Renal cortical epithelial cell (primary cell): ENCODE measurements at regions not wholly inside any gene's neighbourhood (a gene's known extent, or its start where the extent isn't known, plus 50 kb on each side); places are given as distances from the start of the nearest gene placed in this dataset.

Experiments
- DNase-seq: peaks from one replicate; pipeline ENCODE4 v3.0.0-alpha.2; 2011; ENCODE audit warnings: low read depth

DNA sequence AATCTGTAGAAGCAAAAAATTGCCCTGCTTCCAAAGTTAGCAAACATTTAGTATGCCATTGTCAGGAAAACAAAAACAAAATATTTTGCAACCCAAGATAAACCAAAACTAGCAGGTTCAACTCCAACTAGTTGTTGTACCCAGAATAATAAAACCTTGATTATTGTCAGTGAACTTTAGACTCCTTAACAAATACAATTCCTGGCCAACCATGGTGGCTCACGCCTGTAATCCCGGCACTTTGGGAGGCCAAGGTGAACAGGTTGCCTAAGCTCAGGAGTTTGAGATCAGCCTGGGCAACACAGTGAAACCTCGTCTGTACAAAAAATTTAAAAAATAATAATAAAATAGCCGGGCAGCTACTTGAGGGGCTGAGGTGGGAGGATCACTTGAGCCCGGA lies 53.6 kb upstream of the EPCAM start:
- no peak for DNase-seq

DNA sequence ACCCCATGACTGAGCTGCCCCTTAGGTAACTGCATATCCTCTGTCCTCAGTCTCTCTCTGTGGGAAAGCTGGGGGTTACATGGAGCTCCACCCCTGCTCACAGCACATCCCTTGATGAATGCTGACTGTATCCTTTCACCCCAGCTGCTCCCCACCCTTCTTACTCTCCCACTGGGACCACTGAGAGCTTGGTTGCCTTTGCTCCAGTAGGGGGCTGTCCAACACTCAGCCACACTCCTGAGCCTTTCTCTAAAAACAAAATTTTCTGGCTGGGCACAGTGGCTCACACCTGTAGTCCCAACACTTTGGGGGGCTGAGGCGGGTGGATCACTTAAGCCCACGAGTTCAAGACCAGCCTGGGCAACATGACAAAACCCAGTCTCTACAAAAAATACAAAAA lies 55.4 kb upstream of the EPCAM start:
- DNase-seq = no peak

DNA sequence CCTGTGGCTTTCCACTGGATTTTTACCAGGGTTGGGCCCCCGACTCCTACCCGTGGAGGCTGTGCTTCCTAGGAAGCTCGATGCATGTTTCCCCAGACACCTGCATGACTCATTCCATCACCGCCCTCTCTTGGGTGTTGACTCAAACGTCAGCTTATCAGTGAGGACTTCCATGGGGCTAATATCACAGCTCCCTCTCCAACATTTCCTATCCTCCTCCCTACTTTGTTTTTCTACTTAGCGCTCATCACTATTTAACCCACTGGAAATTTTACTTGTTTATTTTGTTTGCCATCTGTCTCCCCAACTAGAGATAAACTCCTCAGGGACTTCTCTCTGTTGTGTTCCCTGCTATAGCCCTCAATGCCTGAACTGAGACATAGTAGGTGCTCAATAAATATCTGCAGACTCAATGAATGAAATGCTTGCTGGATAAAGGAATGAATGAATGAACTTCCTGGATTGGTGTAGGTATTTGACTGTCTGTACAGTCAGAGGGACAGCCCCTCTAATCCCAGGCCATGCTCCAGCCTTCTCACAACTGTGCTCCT lies 55.9 kb upstream of the EPCAM start:
- DNase-seq = peak; percentile 54

DNA sequence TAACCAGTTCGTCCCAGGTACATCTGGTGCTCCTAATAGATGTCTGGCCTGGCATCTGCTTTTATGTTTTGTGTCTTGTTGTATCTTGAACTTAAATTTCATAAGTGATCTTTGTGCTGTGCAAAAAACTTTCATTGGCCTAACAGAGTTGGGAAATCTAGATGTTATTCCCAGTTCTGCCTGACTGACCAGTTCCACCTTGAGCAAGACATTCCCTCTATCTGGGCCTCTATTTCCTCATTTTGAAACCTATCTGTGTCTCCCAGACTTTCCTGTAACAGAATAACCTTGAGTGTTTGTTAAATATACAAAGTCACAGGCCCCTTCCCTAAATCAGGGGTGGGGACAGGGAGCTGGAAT lies 56.6 kb upstream of the EPCAM start:
- peak; percentile 62 for DNase-seq

DNA sequence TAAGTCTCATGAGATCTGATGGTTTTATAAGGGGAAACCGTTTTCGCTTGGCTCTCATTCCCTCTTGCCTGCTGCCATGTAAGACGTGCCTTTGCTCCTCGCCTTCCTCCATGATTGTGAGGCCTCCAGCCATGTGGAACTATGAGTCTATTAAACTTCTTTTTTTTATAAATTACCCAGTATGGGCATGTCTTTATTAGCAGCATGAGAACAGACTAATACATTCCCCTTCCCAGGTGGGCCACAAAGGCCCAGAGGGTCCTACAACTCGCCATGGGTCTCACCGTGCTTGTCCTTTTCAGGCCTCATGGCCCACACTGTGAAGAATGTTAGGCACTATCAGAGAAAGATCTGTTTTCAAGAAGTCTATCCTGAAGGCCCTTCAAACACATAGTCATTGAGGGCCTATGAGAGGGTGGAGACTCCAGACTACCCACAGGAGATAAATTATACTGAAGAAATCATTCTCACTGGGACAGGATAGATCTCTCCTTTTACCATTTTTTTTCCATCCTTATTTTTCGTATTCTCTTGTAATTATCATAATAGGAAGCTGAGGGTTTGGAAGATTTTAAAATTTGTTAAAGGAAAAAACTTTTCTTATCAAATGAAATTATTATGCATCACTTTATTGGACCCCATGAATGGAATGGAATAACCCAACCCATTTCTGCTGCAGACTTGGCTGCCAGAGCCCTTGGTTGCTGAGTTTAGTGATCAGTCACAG lies 57.2 kb upstream of the EPCAM start:
- DNase-seq = no peak

DNA sequence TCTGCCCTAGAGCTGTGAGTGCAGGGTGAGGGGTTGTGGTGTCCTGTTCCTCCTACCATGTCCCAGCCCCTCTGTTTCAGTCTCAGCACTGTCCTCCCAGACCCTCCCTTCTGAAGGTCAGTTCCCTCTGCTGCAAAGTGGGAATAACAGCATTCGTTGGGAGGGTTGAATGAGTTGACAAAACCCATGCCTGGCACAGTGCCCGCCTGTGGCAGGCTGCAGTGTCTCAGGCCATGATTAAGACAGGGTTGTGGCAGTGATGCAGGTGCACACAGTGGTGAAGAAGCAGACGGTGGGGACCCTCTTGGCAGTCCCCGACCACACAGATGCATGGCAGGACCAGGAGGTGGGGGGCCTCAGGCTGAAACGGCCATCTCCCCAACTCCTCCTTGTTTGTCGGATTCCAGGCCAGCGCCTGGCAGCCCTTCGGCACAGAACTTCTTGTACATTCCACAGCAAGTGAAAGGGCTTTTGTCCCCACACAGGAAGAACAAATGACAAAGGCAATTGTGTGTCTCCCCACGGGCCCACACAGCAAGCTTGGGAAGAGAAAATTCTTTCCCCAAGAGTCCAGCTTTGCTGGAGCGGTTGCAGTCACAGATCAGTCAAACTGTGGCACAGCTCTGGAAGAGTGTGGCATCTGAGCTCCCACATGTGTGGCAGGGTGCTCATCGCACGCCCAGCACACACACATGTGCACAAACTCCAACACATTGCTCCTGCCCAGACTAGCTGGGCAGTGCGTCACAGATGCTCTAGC lies 58.1 kb upstream of the EPCAM start:
- peak; percentile 49 for DNase-seq

DNA sequence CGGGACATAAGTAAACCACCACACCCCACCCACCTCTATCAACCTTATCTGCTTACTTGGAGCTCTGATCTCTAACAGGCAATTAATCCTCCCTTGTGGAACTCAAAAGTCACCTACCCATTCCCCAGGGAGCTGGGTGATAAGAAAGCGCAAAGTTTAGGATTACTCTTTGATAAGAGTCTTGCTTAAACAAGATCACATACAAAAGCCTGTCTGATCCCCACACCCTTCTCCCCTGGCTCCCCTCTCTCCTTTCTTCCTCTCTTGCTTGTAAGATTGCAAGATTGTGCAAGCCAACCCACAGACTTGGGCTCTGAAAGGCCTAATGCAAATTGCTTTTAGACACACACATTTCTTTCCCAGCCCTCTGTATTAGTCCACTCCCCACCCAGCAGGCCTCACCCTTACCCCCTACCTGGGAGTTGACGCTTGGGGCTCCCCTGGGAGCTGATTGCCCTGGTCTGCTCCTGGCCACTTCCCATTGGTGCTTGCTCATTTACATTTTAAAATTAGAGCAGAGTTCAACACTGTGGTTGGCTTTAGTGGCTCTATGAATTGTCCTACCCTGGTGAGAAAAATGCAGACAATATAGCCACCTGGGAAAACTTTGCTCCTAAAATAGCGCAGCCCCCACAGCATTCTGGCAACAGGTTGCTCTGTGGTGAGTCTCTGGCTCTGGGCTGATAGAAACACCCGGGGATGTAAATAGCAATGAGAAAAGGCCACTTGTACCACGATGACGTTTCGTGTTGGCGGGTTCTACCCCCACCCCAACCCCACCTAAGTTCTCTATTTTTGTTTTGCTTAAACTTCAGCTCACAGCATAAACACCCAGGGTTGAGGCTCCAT lies 58.9 kb upstream of the EPCAM start:
- peak; percentile 89 for DNase-seq

DNA sequence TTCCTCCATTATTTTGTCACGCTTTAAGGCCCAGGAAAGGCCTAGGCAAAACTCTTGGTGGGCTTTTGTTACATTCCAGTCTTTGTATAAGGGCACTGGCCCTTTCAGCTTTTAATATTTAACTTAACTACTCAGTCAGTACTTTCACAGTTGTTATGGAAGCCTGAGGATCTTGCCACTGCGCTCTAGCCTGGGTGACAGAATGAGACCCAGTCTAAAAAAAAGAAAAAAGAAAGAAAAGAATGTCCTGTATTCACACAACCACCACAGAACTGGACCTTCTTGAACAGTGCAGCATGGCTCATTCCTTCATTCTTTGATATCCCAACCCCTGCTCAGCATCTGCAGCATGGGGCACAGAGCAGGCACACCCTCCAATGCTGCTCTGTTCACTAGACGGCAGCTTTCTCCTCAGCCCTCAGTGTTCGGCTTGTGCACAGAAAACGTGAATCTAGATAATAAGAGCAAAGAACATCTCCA lies 59.6 kb upstream of the EPCAM start:
- peak; percentile 81 for DNase-seq

DNA sequence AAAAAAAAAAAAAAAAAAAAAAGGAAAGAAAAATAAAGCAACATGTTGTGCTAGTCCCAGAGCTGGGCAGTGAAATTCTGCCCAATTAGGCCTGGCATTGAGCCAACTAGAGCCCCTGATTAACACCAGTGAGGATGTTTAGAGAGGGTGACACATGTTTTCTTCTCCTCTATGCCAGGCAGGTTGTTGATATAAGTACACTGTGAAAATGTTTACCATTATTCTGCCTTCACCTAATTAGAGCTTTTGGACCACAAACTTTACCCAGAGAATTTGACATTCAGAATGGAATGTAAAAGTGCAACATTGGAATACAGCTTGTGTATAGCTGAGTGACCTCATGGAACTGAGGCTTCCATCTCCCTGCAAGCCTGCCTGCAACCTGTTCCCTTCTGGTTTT lies 62.0 kb upstream of the EPCAM start:
- peak; percentile 59 for DNase-seq

DNA sequence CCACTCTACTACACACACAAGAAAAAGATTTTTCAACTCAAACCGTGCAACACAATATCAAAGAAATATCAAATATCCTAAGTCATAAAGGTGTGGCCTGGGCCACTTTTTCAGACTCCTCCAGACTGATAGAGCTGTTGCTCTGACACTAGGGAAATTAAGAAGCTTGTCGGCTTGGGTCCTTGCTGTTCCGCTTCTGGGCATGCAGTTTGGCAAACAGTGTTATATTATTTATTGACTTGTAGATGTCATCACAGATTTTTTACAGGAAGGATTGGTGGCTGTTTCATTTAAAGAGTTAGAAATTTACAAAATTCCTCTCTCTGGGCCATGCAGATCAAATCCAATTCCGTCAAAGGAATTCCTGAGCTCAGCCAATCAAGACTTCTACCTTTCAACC lies 64.5 kb upstream of the EPCAM start:
- DNase-seq = no peak

DNA sequence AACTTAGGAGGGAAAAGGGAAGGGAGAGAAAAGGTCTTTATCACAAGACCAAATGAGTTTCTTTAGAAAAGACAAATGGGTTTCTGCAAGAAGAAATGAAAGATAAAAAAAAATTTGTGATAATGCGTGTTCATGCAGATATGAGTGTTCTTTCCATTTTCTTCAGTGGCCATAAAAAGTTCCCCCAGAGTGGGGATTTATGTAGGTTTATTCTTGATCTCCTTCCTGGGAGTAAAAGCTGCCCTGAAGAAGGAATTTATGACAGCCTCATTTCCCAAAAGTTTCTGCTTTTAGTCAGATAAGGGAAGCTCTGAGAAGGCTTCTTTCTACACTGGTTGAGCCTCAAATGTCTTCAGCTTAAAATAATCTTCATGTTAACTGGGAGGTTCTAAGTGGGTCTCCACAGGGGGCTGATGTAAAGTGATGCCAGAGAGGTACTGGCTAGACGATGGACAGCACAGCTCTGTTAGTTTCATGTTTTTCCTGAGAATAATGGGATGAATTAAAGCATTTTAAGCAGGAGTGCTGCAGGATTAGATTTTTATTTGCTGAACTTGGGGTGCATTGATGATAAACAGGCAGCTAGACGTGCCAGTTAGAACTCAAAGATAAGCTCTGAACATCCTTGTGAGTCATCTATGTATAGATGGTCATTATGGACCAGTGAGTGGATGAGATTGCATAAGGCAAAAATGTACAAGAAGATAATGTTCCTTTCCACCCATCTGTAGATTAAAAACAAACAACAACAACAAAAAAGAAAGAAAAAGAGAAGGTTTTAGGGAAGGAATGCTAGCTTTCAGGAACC lies 65.6 kb upstream of the EPCAM start:
- DNase-seq = no peak

DNA sequence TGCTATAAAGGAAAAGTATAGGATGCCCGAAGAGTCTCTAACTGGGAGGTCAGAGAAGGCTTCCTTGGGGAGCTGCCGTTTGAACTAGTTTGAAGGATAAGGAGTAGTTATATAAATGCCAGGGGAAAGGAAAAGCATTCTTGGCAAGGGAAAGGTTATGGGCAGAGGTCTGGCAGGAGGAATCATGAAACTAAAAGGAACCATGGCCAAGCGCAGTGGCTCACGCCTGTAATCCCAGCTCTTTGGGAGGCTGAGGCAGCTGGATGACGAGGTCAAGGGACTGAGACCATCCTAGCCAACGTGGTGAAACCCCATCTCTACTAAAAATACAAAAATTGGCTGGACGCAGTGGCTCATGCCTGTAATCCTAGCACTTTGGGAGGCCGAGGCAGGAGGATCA lies 66.8 kb upstream of the EPCAM start:
- no peak for DNase-seq

DNA sequence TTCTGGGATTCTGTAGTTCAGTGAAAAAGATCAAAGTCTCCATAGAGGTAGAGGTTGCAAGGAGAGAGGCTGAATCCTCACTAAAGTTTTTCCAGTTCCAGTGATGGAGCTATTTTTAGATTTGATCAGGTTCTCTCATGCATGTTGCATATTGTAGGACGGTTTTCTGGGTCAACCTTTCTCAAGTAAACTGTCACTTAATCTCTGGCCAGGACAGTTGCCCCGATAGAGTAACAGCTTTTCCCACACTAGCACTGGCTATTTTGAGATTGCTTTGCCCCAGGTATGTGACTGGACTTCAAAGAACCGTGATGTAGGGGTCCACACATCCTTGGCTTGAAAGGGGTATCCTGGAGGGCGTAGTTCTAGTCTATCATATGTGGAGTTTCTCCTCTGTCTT lies 67.4 kb upstream of the EPCAM start:
- no peak for DNase-seq

DNA sequence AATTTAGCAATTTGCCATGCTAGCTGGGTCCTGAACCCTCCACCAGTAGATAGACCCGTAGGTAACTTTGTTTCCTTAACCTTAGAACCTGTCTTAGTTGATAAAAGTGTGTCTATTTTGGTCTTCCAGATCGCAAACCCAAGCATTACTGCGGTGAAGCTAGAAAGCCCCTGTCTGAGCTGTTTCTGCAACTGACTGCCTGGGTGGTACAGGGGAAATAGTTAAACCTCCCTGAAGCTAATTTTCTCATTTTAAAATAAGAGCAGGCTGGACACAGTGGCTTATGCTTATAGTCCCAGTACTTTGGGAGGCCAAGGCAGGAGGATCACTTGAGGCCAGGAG lies 67.9 kb upstream of the EPCAM start:
- DNase-seq = no peak

DNA sequence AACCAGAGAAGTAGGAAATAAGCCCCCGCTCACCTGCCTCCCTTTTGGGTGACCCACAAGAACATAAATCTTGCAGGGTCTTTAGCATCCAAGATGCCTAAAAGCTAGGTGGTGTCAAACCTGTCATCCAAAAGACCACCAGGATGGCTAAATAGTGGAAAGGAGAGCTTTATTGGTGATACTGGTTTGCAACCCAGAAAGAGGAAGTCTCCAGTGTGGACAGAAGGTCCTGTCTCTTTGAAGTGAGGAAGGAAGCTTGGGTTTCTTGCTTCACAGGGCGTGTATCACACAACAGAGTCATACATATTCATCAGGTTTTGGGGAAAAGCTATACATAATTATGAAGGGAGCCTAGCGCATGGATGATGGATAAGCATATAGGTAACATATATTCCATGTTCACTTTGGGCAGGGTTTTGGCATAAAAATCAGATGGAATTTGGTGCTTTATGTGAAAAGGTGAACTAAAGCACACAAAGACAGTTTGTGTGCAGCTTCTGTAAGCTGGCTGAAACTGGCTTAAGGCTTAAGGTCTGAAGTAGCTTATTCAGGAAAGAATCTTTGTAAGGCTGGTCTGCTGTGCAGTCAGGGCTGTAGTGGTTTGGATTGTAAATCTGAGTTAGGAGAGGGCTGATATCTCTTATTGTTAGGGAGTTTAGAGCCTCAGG lies 68.4 kb upstream of the EPCAM start:
- DNase-seq = no peak

DNA sequence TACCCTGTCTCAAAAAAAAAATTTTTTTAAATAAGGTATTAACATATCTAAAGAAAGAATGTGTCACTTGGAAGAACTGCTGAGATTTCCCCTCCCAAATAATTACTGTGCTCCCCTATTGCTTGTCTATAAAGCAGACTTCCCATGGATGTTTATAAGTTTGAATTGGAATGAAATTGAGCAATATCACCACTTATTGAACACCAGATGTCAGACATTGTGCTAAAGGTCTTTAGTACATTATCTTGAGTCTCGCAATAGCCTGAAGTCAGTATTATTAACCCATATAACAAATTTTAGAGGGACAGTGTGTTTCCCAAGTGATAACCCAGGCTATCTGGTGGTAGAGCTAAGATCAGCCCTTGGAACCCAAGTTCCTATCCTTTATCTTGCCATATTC lies 69.0 kb upstream of the EPCAM start:
- DNase-seq = no peak

DNA sequence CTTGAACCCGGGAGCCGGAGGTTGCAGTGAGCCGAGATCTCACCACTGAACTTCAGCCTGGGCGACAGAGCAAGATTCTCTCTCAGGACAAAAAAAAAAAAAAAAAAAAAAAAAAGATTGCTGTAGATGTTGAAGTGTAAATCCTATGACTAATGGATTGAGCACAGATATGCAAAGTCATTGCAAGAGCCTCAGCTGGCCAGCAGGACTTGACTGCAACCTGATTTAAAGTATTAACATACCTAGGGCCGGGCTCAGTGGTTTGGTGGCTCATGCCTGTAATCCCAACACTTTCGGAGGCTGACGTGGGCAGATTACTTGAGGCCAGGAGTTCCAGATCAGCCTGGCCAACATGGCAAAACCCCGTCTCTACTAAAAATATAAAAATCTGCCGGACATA lies 69.6 kb upstream of the EPCAM start:
- peak; percentile 71 for DNase-seq

DNA sequence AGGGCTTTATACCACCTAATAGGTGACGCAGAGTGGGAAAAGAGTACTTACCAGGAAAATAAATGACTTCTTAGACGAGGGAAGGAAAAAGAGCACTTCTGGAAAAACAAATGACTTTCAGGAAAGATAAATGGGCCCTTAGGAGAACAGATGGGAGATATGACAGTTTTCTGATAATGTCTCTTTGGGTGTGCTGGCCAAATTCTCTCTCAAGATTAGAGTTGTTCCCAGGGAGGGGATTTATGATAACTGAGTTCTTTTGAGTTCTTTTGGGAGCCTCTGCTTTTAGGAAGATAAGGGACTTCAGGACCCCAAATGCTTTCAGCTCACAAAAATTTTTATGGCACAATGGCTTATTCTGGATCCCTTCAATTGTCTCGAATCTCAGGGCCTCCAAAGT lies 70.3 kb upstream of the EPCAM start:
- DNase-seq = no peak

DNA sequence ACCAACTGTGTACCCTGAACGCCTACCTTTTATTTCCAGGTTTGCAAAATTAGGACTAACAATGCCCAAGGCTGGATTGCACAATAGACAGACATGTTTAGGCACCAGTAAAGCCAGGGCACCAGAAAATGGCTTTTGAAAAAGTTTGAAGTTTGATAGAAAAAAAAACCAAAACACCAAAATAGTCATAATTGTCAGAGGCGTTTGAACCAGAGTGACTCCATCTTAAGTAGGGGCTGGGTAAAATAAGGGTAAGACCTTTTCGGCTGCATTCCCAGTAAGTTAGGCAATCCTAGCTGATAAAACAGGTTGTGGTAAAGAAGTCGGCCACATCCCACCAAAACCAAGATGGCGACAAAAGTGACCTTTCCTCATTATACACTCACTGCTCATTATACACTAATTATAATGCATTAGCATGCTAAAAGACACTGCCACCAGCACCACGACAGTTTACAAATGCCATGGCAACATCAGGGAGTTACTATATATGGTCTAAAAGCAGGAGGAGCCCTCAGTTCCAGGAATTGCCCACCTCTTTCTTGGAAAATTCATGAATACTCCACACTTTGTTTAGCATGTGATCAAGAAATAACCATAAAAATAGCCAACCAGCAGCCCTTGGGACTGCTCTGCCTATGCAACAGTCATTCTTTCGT lies 71.2 kb upstream of the EPCAM start:
- DNase-seq = peak; percentile 13

DNA sequence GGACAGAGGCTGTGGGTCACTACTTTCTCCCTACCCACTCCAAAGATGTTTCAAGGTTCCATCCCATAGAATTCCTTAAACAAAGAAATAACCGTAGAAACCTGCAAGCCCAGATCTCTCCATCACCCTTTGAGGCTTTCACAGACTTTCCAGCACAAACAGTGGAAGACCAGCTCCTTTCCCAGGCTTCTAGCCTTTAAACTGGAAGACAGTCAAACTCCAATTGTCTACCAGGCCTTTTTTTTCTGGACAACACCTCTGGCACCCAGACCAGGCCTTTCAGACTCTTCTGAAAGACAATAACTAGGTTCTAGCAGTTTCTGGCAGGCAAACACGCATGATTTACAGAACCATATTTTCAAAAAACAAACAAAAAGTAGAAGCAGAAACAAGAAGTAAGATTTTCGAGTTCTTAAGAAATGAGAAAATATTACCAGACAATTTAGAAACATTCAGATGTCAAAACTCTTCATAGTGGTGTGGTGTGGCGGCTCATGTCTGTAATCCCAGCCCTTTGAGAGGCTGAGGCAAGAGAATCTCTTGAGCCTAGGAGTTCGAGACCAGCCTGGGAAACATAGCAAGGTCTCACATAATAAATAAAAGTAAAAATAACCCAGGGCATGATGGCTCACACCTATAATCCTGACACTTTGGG lies 73.0 kb upstream of the EPCAM start:
- no peak for DNase-seq
